Sigmoid colon (tissue), 4 donors: ENCODE measurements at regions not wholly inside any gene's neighbourhood (a gene's known extent, or its start where the extent isn't known, plus 50 kb on each side); places are given as distances from the start of the nearest gene placed in this dataset.

ENCODE experiments used
- EP300 ChIP-seq, 4 donors: sonication (generic); formaldehyde crosslinking; IDR thresholded peaks; one replicate each; pipeline ENCODE4 v1.6.1; 2017; ENCODE audit warnings: antibody characterized with exemption in 4 of 4
- POLR2A ChIP-seq, 2 donors: fragments of 450-650 bp; IDR thresholded peaks; one replicate each; pipeline ENCODE4 v1.6.1; 2016; ENCODE audit warnings: antibody characterized with exemption in 2 of 2, mild to moderate bottlenecking in 2 of 2, moderate library complexity in 2 of 2
- POLR2AphosphoS5 ChIP-seq, 4 donors: sonication (generic); formaldehyde crosslinking; IDR thresholded peaks; one replicate each; pipeline ENCODE4 v1.6.1; 2017; ENCODE audit warnings: antibody characterized with exemption in 4 of 4
- TF ChIP-seq, protein P1 (sequence below), 4 experiments: fragments of 450-650 bp in 3 of 4; fragments of 200-600 bp in 1 of 4; IDR thresholded peaks; one replicate each; pipeline ENCODE4 v1.5.1; 2016 to 2019; ENCODE audit warnings: antibody characterized with exemption in 4 of 4, mild to moderate bottlenecking in 3 of 4, moderate library complexity in 2 of 4

DNA sequence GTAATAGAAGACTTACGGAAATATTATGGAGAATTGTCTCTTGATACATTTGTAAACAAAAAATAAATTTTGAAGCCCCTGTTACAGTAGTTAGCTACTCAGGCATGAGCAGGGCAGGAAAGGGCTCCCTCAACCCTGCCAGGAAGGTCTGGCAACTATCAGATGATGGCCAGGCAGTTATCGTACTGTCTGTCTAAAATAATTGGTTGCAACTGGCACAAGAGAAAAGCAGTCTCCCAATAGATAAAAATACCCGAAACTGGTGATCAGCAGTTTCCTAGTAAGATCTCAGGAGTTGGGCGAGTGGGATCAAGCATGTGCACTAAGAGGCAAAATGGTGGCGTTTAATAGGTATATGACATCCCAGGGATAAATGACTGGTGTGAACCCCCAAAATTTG is 1336.3 kb downstream of the C4orf33 start:
- TF ChIP-seq, protein P1, sequence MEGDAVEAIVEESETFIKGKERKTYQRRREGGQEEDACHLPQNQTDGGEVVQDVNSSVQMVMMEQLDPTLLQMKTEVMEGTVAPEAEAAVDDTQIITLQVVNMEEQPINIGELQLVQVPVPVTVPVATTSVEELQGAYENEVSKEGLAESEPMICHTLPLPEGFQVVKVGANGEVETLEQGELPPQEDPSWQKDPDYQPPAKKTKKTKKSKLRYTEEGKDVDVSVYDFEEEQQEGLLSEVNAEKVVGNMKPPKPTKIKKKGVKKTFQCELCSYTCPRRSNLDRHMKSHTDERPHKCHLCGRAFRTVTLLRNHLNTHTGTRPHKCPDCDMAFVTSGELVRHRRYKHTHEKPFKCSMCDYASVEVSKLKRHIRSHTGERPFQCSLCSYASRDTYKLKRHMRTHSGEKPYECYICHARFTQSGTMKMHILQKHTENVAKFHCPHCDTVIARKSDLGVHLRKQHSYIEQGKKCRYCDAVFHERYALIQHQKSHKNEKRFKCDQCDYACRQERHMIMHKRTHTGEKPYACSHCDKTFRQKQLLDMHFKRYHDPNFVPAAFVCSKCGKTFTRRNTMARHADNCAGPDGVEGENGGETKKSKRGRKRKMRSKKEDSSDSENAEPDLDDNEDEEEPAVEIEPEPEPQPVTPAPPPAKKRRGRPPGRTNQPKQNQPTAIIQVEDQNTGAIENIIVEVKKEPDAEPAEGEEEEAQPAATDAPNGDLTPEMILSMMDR (IDR thresholded peaks at IDR 0.05) = no peak
- TF ChIP-seq POLR2A (IDR thresholded peaks at IDR 0.05) = no peak
- no peak for TF ChIP-seq POLR2AphosphoS5 (IDR thresholded peaks at IDR 0.05)
- no peak for TF ChIP-seq EP300 (IDR thresholded peaks at IDR 0.05)
